ENCODE measurements at regions not wholly inside any gene's neighbourhood (a gene's known extent, or its start where the extent isn't known, plus 50 kb on each side); places are given as distances from the start of the nearest gene placed in this dataset.

GRCh38 chr9:13677801-13678200 is 398.3 kb upstream of the MPDZ start:
- TF ChIP-seq CTCF (conservative IDR thresholded peaks at IDR 0.05; ENCODE audit: low read depth, low read length) (no peak), EZH2 (IDR thresholded peaks at IDR 0.05; ENCODE audit: borderline replicate concordance, low read depth, low read length, poor library complexity, severe bottlenecking) (no peak)

Data from A673 (cell line).